GM12872 (cell line): ENCODE measurements at regions not wholly inside any gene's neighbourhood (a gene's known extent, or its start where the extent isn't known, plus 50 kb on each side); places are given as distances from the start of the nearest gene placed in this dataset.

Experiments used
- CTCF ChIP-seq: IDR thresholded peaks from 3 replicates; pipeline ENCODE4 v1.5.1; 2011; ENCODE audit warnings: low read depth, mild to moderate bottlenecking, low read length, moderate library complexity; ENCODE audit not compliant: insufficient read depth

DNA sequence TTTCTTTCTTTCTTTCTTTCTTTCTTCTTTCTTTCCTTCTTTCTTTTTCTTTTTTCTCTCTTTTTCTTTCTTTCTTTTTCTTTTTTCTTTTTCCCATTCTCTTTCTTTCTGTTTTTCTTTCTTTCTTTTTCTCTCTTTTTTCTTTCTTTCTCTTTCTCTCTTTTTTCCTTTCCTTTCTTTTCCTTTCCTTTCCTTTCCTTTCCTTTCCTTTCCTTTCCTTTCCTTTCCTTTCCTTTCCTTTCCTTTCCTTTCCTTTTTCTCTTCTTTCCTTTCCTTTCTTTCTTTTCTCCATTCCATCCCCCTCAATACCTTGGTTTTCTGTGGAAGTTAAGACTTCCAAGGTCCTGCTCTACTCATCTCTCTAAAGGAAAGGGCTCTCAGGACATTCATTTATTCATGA is 102.8 kb upstream of the CLNK start:
- TF ChIP-seq CTCF, result no peak

- no peak for TF ChIP-seq CTCF
Observed at GRCh38 chr4:10784621-10785020, 100.1 kb upstream of the CLNK start.

DNA sequence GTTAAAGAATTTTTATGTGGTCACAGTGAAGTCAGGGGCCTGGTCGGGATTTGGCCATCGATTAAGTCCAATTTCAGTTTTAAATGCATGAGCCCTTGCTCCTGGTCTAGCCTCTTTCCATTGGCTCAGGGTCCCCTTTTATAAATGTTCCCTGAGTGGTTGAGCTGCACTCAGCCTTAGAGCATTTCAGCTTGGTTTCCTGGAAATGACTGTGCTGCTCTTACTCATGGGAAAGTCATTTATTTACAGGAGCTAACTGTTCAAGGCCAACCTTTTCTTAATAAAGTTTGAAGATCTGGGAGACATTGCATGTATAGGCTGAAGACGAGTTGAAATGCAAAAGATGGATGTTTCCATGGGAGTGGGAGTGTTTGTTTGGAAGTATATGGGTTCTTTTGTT is 98.8 kb upstream of the CLNK start:
- TF ChIP-seq CTCF, result no peak

GRCh38 chr4:10781805-10782204 is 97.2 kb upstream of the CLNK start:
- TF ChIP-seq CTCF, result no peak

DNA sequence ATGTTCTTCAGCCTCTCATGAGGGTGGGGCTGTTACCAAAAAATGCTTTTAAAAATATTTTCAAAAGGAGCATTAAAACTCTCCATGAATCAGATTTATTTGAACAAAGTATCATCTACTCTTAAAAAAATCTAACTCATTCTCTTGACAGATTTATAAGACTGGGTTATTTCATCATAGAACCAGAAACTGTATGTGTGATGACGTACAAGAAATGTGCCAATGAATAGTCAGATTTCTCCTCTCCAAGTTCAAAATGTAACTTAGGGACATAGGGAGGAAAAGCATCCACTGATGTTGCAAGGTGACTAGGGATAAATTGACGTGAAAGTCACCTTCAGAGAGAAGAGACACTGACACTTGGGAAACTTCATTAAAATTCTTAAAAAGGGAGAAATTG is 89.1 kb upstream of the CLNK start:
- TF ChIP-seq CTCF, result no peak

GRCh38 chr4:10773010-10773409 is 88.4 kb upstream of the CLNK start:
- no peak for TF ChIP-seq CTCF

GRCh38 chr4:10765386-10765785 is 80.8 kb upstream of the CLNK start:
- no peak for TF ChIP-seq CTCF

- no peak for TF ChIP-seq CTCF
Observed at GRCh38 chr4:10762561-10762960, 78.0 kb upstream of the CLNK start.
